CD14-positive monocyte (primary cell): ENCODE measurements at regions not wholly inside any gene's neighbourhood (a gene's known extent, or its start where the extent isn't known, plus 50 kb on each side); places are given as distances from the start of the nearest gene placed in this dataset.

Source experiments
- DNase-seq, 3 donors: peaks; one replicate each; pipeline ENCODE4 v3.0.0-alpha.2; 2011 to 2022
- H2AFZ ChIP-seq: 2 replicates; pipeline ENCODE4 v1.6.0; 2012; ENCODE audit warnings: mild to moderate bottlenecking, low read depth, low read length, inconsistent platforms; ENCODE audit not compliant: insufficient read depth, poor library complexity, severe bottlenecking
- H3K27ac ChIP-seq, 2 donors: 1 replicate in 1 of 2; 2 replicates in 1 of 2; pipeline ENCODE4 v1.5.1; 2012 to 2013; ENCODE audit warnings: low read length in 2 of 2, control low read depth in 1 of 2, inconsistent platforms in 1 of 2, low read depth in 1 of 2, mild to moderate bottlenecking in 1 of 2
- H3K27me3 ChIP-seq, 2 donors: one replicate each; pipeline versions ENCODE4 v1.6.0 to v1.6.1; 2011 to 2013; ENCODE audit warnings: low read length in 2 of 2; ENCODE audit not compliant: control insufficient read depth in 2 of 2, insufficient read depth in 2 of 2
- H3K36me3 ChIP-seq, 2 donors: replicated peaks in 1 of 2; 1 replicate in 1 of 2; 2 replicates in 1 of 2; pipeline versions ENCODE4 v1.5.1 to v1.6.1; 2012 to 2013; ENCODE audit warnings: low read length in 2 of 2, control low read depth in 1 of 2, inconsistent platforms in 1 of 2, mild to moderate bottlenecking in 1 of 2; ENCODE audit not compliant: insufficient read depth in 2 of 2, control insufficient read depth in 1 of 2
- H3K4me1 ChIP-seq, 2 donors: 1 replicate in 1 of 2; 2 replicates in 1 of 2; pipeline versions ENCODE4 v1.5.1 to v1.6.1; 2012 to 2013; ENCODE audit warnings: low read length in 2 of 2, control low read depth in 1 of 2, inconsistent platforms in 1 of 2, mild to moderate bottlenecking in 1 of 2, moderate library complexity in 1 of 2; ENCODE audit not compliant: insufficient read depth in 2 of 2, control insufficient read depth in 1 of 2
- H3K4me2 ChIP-seq: replicated peaks from 2 replicates; pipeline ENCODE3; 2012; ENCODE audit warnings: low read length, moderate library complexity, mild to moderate bottlenecking; ENCODE audit not compliant: poor library complexity, severe bottlenecking; ENCODE audit errors: extremely low read depth
- H3K4me3 ChIP-seq, 3 experiments: fragments of 200-600 bp in 1 of 3; sonication (generic) in 1 of 3; replicated peaks in 1 of 3; 1 replicate in 2 of 3; 2 replicates in 1 of 3; pipeline ENCODE4 v1.5.1; 2011 to 2013; ENCODE audit warnings: low read length in 3 of 3, mild to moderate bottlenecking in 3 of 3, control low read depth in 2 of 3, low read depth in 2 of 3, inconsistent platforms in 1 of 3, moderate library complexity in 1 of 3
- H3K79me2 ChIP-seq: 2 replicates; pipeline ENCODE4 v1.6.0; 2012; ENCODE audit warnings: mild to moderate bottlenecking, control low read depth, inconsistent platforms, low read length, moderate library complexity; ENCODE audit not compliant: insufficient read depth
- H3K9ac ChIP-seq: 2 replicates; pipeline ENCODE4 v1.6.0; 2017; ENCODE audit warnings: low read length, mild to moderate bottlenecking; ENCODE audit not compliant: insufficient read depth, poor library complexity, severe bottlenecking
- H3K9me3 ChIP-seq, 2 donors: replicated peaks in 1 of 2; 1 replicate in 1 of 2; 2 replicates in 1 of 2; pipeline versions ENCODE4 v1.5.1 to v1.6.1; 2012 to 2013; ENCODE audit warnings: low read length in 2 of 2, control low read depth in 1 of 2; ENCODE audit not compliant: control insufficient read depth in 1 of 2, insufficient read depth in 1 of 2
- H4K20me1 ChIP-seq: 2 replicates; pipeline ENCODE4 v1.6.0; 2012; ENCODE audit warnings: mild to moderate bottlenecking, low read length, control low read depth, moderate library complexity; ENCODE audit not compliant: insufficient read depth
- H3K27ac Mint-ChIP-seq, 7 donors: one replicate each; pipeline ENCODE4 v1.8.0; 2020; ENCODE audit warnings: mild to moderate bottlenecking in 7 of 7, mixed read lengths in 7 of 7, moderate library complexity in 6 of 7, inconsistent platforms in 2 of 7
- H3K27me3 Mint-ChIP-seq, 3 donors: one replicate each; pipeline ENCODE4 v1.8.0; 2021 to 2022; ENCODE audit warnings: low read depth in 3 of 3, mild to moderate bottlenecking in 3 of 3, mixed read lengths in 3 of 3, moderate library complexity in 3 of 3, inconsistent platforms in 1 of 3
- H3K36me3 Mint-ChIP-seq, 2 donors: one replicate each; pipeline ENCODE4 v1.8.0; 2020; ENCODE audit warnings: mixed read lengths in 2 of 2, inconsistent platforms in 1 of 2, mild to moderate bottlenecking in 1 of 2
- H3K4me1 Mint-ChIP-seq: one replicate; pipeline ENCODE4 v1.8.0; 2020; ENCODE audit warnings: mild to moderate bottlenecking, mixed read lengths
- H3K4me3 Mint-ChIP-seq, 2 donors: one replicate each; pipeline ENCODE4 v1.8.0; 2020; ENCODE audit warnings: mild to moderate bottlenecking in 2 of 2, mixed read lengths in 2 of 2, moderate library complexity in 1 of 2
- H3K9me3 Mint-ChIP-seq, 7 donors: one replicate each; pipeline ENCODE4 v1.8.0; 2020 to 2022; ENCODE audit warnings: mixed read lengths in 7 of 7, mild to moderate bottlenecking in 6 of 7, moderate library complexity in 6 of 7, inconsistent platforms in 2 of 7
- CTCF ChIP-seq: fragments of 200-600 bp; IDR thresholded peaks from one replicate; pipeline ENCODE4 v1.8.0; 2022; ENCODE audit warnings: antibody characterized with exemption, mild to moderate bottlenecking
- WGBS: methylation state at CpG from one replicate; pipeline ENCODE4 v1.1.5; 2013; ENCODE audit warnings: missing lambda C conversion rate; ENCODE audit not compliant: insufficient coverage; 5-methylcytosine and 5-hydroxymethylcytosine counted together
- intact Hi-C, 2 donors: fragments of 100-400 bp; cut with micrococcal nuclease; formaldehyde crosslinking; loops; one replicate each; pipeline versions ENCODE4 v1.15.0 to v1.15.1; 2023

GRCh38 chr5:173789031-173789920 lies 98.9 kb upstream of the CPEB4 start:
- H3K4me2 ChIP-seq = no peak overlapping the region
- no peaks in the 10 kb centered on the region for H3K9me3 ChIP-seq
- 35% methylated on average over 9 of the region's 11 CpGs for WGBS
- TF ChIP-seq CTCF = no peak
- H3K4me1 Mint-ChIP-seq = peaks cover 47% of the 10 kb centered on the region
- H3K79me2 ChIP-seq = no peaks in the 10 kb centered on the region
- peak overlapping the region; percentile 35 for H2AFZ ChIP-seq
- H3K4me1 ChIP-seq = peaks cover 43 to 46% of the 10 kb centered on the region in 2 donors
- H4K20me1 ChIP-seq = no peaks in the 10 kb centered on the region
- H3K27me3 ChIP-seq = no peaks in the 10 kb centered on the region
- no peaks in the 10 kb centered on the region for H3K9me3 Mint-ChIP-seq
- H3K36me3 Mint-ChIP-seq = peaks cover 0 to 6% of the 10 kb centered on the region in 2 donors
- no peak overlapping the region for H3K27ac ChIP-seq
- intact Hi-C loops = loop anchor here in 1 of 2 donors (10.0 kb wide), 1 partner anchor 174 kb away; the partner anchor contains the start of gene BOD1
- H3K9ac ChIP-seq = no peak overlapping the region
- peak overlapping the region; percentile 12 to 51 for H3K4me3 Mint-ChIP-seq
- DNase-seq = peak; percentile 47 to 82 (median 76)
- H3K36me3 ChIP-seq = no peaks in the 10 kb centered on the region
- H3K4me3 ChIP-seq = no peak overlapping the region
- H3K27me3 Mint-ChIP-seq = peaks cover 0 to 3% (median 3%) of the 10 kb centered on the region in 3 donors
- H3K27ac Mint-ChIP-seq = peak overlapping the region in 6 of 7 donors; percentile 29 to 84 (median 75)

- H3K27ac Mint-ChIP-seq = peak overlapping the region in 3 of 7 donors; percentile 10 to 40 (median 13)
- H3K36me3 Mint-ChIP-seq = peaks cover 0 to 6% of the 10 kb centered on the region in 2 donors
These were observed 97.9 kb upstream of the CPEB4 start for GRCh38 chr5:173790177-173790719.

More at GRCh38 chr5:173790177-173790719, 97.9 kb upstream of the CPEB4 start:
- intact Hi-C loops = no loop called here
- 81% methylated on average over 6 of the region's 11 CpGs for WGBS
- Histone ChIP-seq H3K9ac (no peak overlapping the region), H3K4me3 (no peak overlapping the region), H3K9me3 (no peaks in the 10 kb centered on the region), H3K4me2 (no peak overlapping the region), H3K27ac (no peak overlapping the region), H3K36me3 (no peaks in the 10 kb centered on the region), H4K20me1 (no peaks in the 10 kb centered on the region), H2AFZ (no peak overlapping the region), H3K79me2 (no peaks in the 10 kb centered on the region), H3K27me3 (no peaks in the 10 kb centered on the region), H3K4me1 (peaks cover 48 to 54% of the 10 kb centered on the region in 2 donors)
- no peak overlapping the region for H3K4me3 Mint-ChIP-seq
- peaks cover 56% of the 10 kb centered on the region for H3K4me1 Mint-ChIP-seq
- peaks cover 0 to 5% (median 3%) of the 10 kb centered on the region in 3 donors for H3K27me3 Mint-ChIP-seq
- TF ChIP-seq CTCF = no peak
- H3K9me3 Mint-ChIP-seq = no peaks in the 10 kb centered on the region
- DNase-seq = no peak
